Calu3 (cell line): ENCODE measurements at regions not wholly inside any gene's neighbourhood (a gene's known extent, or its start where the extent isn't known, plus 50 kb on each side); places are given as distances from the start of the nearest gene placed in this dataset.

Source experiments
- BruUV-seq: library from RNA; stranded (reverse); fragments of 400-500 nt; replicated peaks from 2 replicates; lab custom pipeline; 2021; lab: Mats Ljungman, UMichigan
- CTCF ChIA-PET: fragments of 300-600 bp; sonication (Branson Sonifier 250); formaldehyde crosslinking; loops from one replicate; lab custom pipeline; 2022; ENCODE audit warnings: antibody characterized with exemption; lab: Charles Lee
- DNase-seq: peaks from one replicate; pipeline ENCODE4 v3.0.0; 2022
- H3K27ac Mint-ChIP-seq: one replicate; pipeline ENCODE4 v1.8.0; 2022; ENCODE audit warnings: mixed read lengths; ENCODE audit not compliant: unreplicated experiment
- H3K27me3 Mint-ChIP-seq: one replicate; pipeline ENCODE4 v1.8.0; 2022; ENCODE audit warnings: mixed read lengths; ENCODE audit not compliant: unreplicated experiment
- H3K36me3 Mint-ChIP-seq: one replicate; pipeline ENCODE4 v1.8.0; 2022; ENCODE audit warnings: mild to moderate bottlenecking, moderate library complexity, mixed read lengths; ENCODE audit not compliant: insufficient read depth, unreplicated experiment
- H3K4me1 Mint-ChIP-seq: one replicate; pipeline ENCODE4 v1.8.0; 2022; ENCODE audit warnings: mild to moderate bottlenecking, low read depth, mixed read lengths; ENCODE audit not compliant: unreplicated experiment
- H3K4me3 Mint-ChIP-seq: one replicate; pipeline ENCODE4 v1.8.0; 2022; ENCODE audit warnings: mild to moderate bottlenecking, low read depth, moderate library complexity, mixed read lengths; ENCODE audit not compliant: unreplicated experiment
- H3K9me3 Mint-ChIP-seq: one replicate; pipeline ENCODE4 v1.8.0; 2022; ENCODE audit warnings: low read depth, mixed read lengths; ENCODE audit not compliant: unreplicated experiment
- intact Hi-C: fragments of 100-400 bp; cut with micrococcal nuclease; formaldehyde crosslinking; loops from one replicate; pipeline ENCODE4 v1.10.0; 2022; ENCODE audit not compliant: unreplicated experiment
- TF ChIP-seq, protein P1 (sequence below): fragments of 200-600 bp; IDR thresholded peaks from one replicate; pipeline ENCODE4 v1.8.0; 2022; ENCODE audit warnings: antibody characterized with exemption; ENCODE audit not compliant: unreplicated experiment

DNA sequence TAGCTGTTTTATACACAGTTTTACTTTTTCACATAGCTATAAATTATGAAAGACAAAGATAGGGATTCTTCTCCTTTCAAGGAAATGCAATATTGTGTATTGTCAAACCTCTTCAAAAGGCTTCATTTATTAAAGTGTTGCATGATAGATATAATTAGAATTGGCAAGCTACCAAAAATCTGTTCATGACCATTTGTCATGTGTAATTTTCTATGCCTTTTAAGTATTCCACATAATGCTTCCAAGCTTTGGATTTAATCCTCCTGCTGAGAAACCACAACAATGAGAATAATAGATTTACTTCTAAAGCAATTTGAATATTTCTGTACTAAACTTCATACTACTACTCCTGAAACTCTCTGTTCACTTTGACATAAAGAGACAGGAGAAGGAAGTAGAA is 403.2 kb upstream of the CCDC179 start:
- Mint-ChIP-seq H3K4me1 (no peaks in the 10 kb centered on the region), H3K27me3 (no peaks in the 10 kb centered on the region), H3K27ac (no peak overlapping the region), H3K9me3 (no peaks in the 10 kb centered on the region), H3K36me3 (no peaks in the 10 kb centered on the region), H3K4me3 (no peak overlapping the region)
- CTCF ChIA-PET, result no interaction called here
- TF ChIP-seq, protein P1, sequence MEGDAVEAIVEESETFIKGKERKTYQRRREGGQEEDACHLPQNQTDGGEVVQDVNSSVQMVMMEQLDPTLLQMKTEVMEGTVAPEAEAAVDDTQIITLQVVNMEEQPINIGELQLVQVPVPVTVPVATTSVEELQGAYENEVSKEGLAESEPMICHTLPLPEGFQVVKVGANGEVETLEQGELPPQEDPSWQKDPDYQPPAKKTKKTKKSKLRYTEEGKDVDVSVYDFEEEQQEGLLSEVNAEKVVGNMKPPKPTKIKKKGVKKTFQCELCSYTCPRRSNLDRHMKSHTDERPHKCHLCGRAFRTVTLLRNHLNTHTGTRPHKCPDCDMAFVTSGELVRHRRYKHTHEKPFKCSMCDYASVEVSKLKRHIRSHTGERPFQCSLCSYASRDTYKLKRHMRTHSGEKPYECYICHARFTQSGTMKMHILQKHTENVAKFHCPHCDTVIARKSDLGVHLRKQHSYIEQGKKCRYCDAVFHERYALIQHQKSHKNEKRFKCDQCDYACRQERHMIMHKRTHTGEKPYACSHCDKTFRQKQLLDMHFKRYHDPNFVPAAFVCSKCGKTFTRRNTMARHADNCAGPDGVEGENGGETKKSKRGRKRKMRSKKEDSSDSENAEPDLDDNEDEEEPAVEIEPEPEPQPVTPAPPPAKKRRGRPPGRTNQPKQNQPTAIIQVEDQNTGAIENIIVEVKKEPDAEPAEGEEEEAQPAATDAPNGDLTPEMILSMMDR, result no peak
- no peak for DNase-seq
- no TSS peak for BruUV-seq
- intact Hi-C loops, result no loop called here

DNA sequence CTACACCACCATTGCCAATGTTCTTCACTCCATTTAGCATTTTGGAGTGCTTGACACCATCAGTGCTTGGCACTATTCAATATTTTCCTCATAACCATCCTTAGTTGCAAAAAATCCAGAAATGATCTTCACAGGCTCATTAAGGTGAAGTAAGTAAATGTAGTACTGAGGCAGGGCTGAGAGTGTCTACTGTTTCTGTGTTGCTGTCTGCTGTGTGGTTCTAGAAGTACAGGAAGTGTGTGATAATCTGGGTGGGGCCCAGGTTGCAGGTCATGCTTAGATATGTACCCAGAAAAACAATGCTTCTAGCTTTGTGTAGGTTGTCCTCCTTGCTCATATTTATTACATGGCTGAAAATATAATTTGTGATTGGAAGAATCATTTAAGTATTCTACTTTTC is 411.8 kb upstream of the CCDC179 start:
- no TSS peak for BruUV-seq
- Mint-ChIP-seq H3K27me3 (no peaks in the 10 kb centered on the region), H3K27ac (no peak overlapping the region), H3K9me3 (no peaks in the 10 kb centered on the region), H3K36me3 (no peaks in the 10 kb centered on the region), H3K4me3 (no peak overlapping the region), H3K4me1 (no peaks in the 10 kb centered on the region)
- CTCF ChIA-PET, result no interaction called here
- TF ChIP-seq, protein P1, result no peak
- DNase-seq, result no peak
- intact Hi-C loops, result no loop called here

DNA sequence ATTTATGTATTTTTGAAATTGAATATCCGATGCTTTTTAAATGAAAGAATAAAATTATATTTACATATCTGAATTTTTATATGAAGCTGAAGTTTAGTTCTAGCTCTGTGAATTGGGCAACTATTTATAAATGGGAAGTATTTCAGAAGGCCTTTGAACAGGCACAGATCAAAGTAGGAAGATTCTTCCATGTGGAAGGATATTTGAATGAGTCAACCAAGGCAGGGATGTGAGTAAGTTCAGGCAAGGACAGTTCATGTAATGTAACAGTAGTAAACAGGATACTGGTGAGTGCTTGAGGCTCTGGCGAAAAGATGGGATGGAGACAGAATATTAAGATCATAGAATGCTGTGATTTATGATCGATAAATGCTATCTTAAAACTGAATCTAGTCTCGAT is 417.8 kb upstream of the CCDC179 start:
- H3K27me3 Mint-ChIP-seq, result no peaks in the 10 kb centered on the region
- CTCF ChIA-PET, result no interaction called here
- TF ChIP-seq, protein P1, result no peak
- intact Hi-C loops, result no loop called here
- no peaks in the 10 kb centered on the region for H3K9me3 Mint-ChIP-seq
- DNase-seq, result no peak
- H3K27ac Mint-ChIP-seq, result no peak overlapping the region
- no TSS peak for BruUV-seq
- H3K36me3 Mint-ChIP-seq, result no peaks in the 10 kb centered on the region
- H3K4me1 Mint-ChIP-seq, result no peaks in the 10 kb centered on the region
- H3K4me3 Mint-ChIP-seq, result no peak overlapping the region

DNA sequence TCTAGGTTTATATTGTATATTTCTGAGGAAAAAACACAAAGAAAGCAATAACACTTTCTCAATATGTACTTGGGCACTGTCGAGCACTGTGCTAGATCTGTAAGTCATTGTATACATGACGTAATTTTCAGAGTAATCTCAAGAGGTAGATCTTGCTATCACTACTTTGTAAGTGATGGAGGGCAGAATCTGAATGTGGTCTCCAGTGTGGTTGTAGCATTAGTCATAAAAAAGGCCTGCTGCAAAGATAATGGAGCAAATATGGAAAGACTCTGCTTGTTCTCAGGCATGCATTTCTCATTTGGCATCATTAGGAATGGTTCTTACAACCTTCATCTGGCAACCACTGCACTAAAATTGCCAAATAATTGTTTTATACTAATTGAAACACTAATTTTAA is 419.8 kb upstream of the CCDC179 start:
- TF ChIP-seq, protein P1, result no peak
- H3K27ac Mint-ChIP-seq, result no peak overlapping the region
- DNase-seq, result no peak

More for the DNA sequence above, 419.8 kb upstream of the CCDC179 start:
- H3K4me1 Mint-ChIP-seq, result no peaks in the 10 kb centered on the region
- no TSS peak for BruUV-seq
- no peaks in the 10 kb centered on the region for H3K27me3 Mint-ChIP-seq
- H3K4me3 Mint-ChIP-seq, result no peak overlapping the region
- no peaks in the 10 kb centered on the region for H3K36me3 Mint-ChIP-seq
- intact Hi-C loops, result no loop called here
- H3K9me3 Mint-ChIP-seq, result no peaks in the 10 kb centered on the region
- CTCF ChIA-PET, result no interaction called here
